Progenitor cell of endocrine pancreas (in vitro differentiated cells): ENCODE measurements at regions not wholly inside any gene's neighbourhood (a gene's known extent, or its start where the extent isn't known, plus 50 kb on each side); places are given as distances from the start of the nearest gene placed in this dataset.

Experiments
- DNase-seq: peaks from one replicate; pipeline ENCODE4 v3.0.0; 2021; ENCODE audit warnings: low spot score; ENCODE audit not compliant: unreplicated experiment
- H3K27ac Mint-ChIP-seq: 2 replicates; pipeline ENCODE4 v1.8.0; 2021; ENCODE audit warnings: mild to moderate bottlenecking, moderate library complexity, mixed read lengths
- H3K27me3 Mint-ChIP-seq: 2 replicates; pipeline ENCODE4 v1.8.0; 2021; ENCODE audit warnings: mixed read lengths
- H3K36me3 Mint-ChIP-seq: 2 replicates; pipeline ENCODE4 v1.8.0; 2022; ENCODE audit warnings: mixed read lengths; ENCODE audit not compliant: insufficient read depth
- H3K4me1 Mint-ChIP-seq: 2 replicates; pipeline ENCODE4 v1.8.0; 2021; ENCODE audit warnings: low read depth, mixed read lengths
- H3K4me3 Mint-ChIP-seq: 2 replicates; pipeline ENCODE4 v1.8.0; 2021; ENCODE audit warnings: low read depth, mild to moderate bottlenecking, moderate library complexity, mixed read lengths
- H3K9me3 Mint-ChIP-seq: 2 replicates; pipeline ENCODE4 v1.8.0; 2021; ENCODE audit warnings: low read depth, mixed read lengths
- CTCF ChIP-seq: fragments of 200-600 bp; sonication (generic); IDR thresholded peaks from one replicate; pipeline ENCODE4 v1.5.0; 2021; ENCODE audit warnings: antibody characterized with exemption, mild to moderate bottlenecking; ENCODE audit not compliant: unreplicated experiment

- Mint-ChIP-seq H3K4me3 (no peak overlapping the region), H3K4me1 (peaks cover 3% of the 10 kb centered on the region), H3K9me3 (peaks cover 24% of the 10 kb centered on the region), H3K27ac (no peak overlapping the region), H3K27me3 (no peaks in the 10 kb centered on the region), H3K36me3 (no peaks in the 10 kb centered on the region)
- no peak for DNase-seq
- no peak for TF ChIP-seq CTCF
These were observed 207.0 kb downstream of the IDS start for GRCh38 chrX:149298111-149298510.

GRCh38 chrX:149296092-149296491 lies 209.0 kb downstream of the IDS start:
- Mint-ChIP-seq H3K36me3 (no peaks in the 10 kb centered on the region), H3K9me3 (peaks cover 22% of the 10 kb centered on the region), H3K4me1 (peaks cover 3% of the 10 kb centered on the region), H3K27ac (no peak overlapping the region), H3K27me3 (no peaks in the 10 kb centered on the region), H3K4me3 (no peak overlapping the region)
- no peak for DNase-seq
- TF ChIP-seq CTCF: no peak

- peak; percentile 74 for TF ChIP-seq CTCF
- Mint-ChIP-seq H3K4me3 (no peak overlapping the region), H3K4me1 (no peaks in the 10 kb centered on the region), H3K9me3 (peaks cover 15% of the 10 kb centered on the region), H3K27ac (no peak overlapping the region), H3K36me3 (no peaks in the 10 kb centered on the region), H3K27me3 (no peaks in the 10 kb centered on the region)
- DNase-seq: peak; percentile 24
These were observed 218.2 kb downstream of the IDS start for GRCh38 chrX:149286940-149287349.

- no peak overlapping the region for H3K27ac Mint-ChIP-seq
- no peak overlapping the region for H3K4me3 Mint-ChIP-seq
- H3K27me3 Mint-ChIP-seq: no peaks in the 10 kb centered on the region
- H3K4me1 Mint-ChIP-seq: no peaks in the 10 kb centered on the region
- TF ChIP-seq CTCF: no peak
- peaks cover 12% of the 10 kb centered on the region for H3K9me3 Mint-ChIP-seq
- H3K36me3 Mint-ChIP-seq: no peaks in the 10 kb centered on the region
- DNase-seq: no peak
These were observed 220.5 kb downstream of the IDS start for GRCh38 chrX:149284616-149285015.

- H3K27ac Mint-ChIP-seq: no peak overlapping the region
- H3K9me3 Mint-ChIP-seq: peaks cover 17% of the 10 kb centered on the region
- no peaks in the 10 kb centered on the region for H3K4me1 Mint-ChIP-seq
- TF ChIP-seq CTCF: no peak
- H3K27me3 Mint-ChIP-seq: no peaks in the 10 kb centered on the region
- no peaks in the 10 kb centered on the region for H3K36me3 Mint-ChIP-seq
- DNase-seq: no peak
- H3K4me3 Mint-ChIP-seq: no peak overlapping the region
These were observed 221.3 kb downstream of the IDS start for GRCh38 chrX:149283853-149284252.

- H3K4me1 Mint-ChIP-seq: no peaks in the 10 kb centered on the region
- no peak overlapping the region for H3K4me3 Mint-ChIP-seq
- DNase-seq: no peak
- no peaks in the 10 kb centered on the region for H3K27me3 Mint-ChIP-seq
- no peaks in the 10 kb centered on the region for H3K36me3 Mint-ChIP-seq
- TF ChIP-seq CTCF: no peak
- no peak overlapping the region for H3K27ac Mint-ChIP-seq
- H3K9me3 Mint-ChIP-seq: peaks cover 17% of the 10 kb centered on the region
These were observed 222.2 kb downstream of the IDS start for GRCh38 chrX:149282909-149283308.
